Smooth muscle cell (in vitro differentiated cells): ENCODE measurements at regions not wholly inside any gene's neighbourhood (a gene's known extent, or its start where the extent isn't known, plus 50 kb on each side); places are given as distances from the start of the nearest gene placed in this dataset.

Experiments used
- DNase-seq: peaks from one replicate; lab custom pipeline; 2025; ENCODE audit not compliant: unreplicated experiment; lab: John Stamatoyannopoulos, UW
- H2AFZ ChIP-seq: fragments of 200-600 bp; sonication (generic); 2 replicates; pipeline ENCODE4 v1.6.0; 2016; ENCODE audit warnings: antibody characterized with exemption, low read depth, mild to moderate bottlenecking
- H3F3A ChIP-seq: fragments of 200-600 bp; sonication (generic); 2 replicates; pipeline ENCODE4 v1.6.0; 2017; ENCODE audit warnings: antibody characterized with exemption, low read depth
- H3K27ac ChIP-seq: fragments of 200-600 bp; sonication (generic); 2 replicates; pipeline ENCODE4 v1.5.1; 2016; ENCODE audit warnings: low read depth, mild to moderate bottlenecking
- H3K27me3 ChIP-seq: fragments of 200-600 bp; sonication (generic); 2 replicates; pipeline ENCODE4 v1.6.1; 2016; ENCODE audit warnings: low read depth, mild to moderate bottlenecking
- H3K36me3 ChIP-seq: fragments of 200-600 bp; sonication (generic); 2 replicates; pipeline ENCODE4 v1.5.1; 2016; ENCODE audit warnings: low read depth
- H3K4me1 ChIP-seq: fragments of 200-600 bp; sonication (generic); 2 replicates; pipeline ENCODE4 v1.5.1; 2016; ENCODE audit warnings: low read depth
- H3K4me2 ChIP-seq: fragments of 200-600 bp; sonication (generic); 2 replicates; pipeline ENCODE4 v1.6.0; 2016; ENCODE audit warnings: mild to moderate bottlenecking
- H3K4me3 ChIP-seq: fragments of 200-600 bp; sonication (generic); 2 replicates; pipeline ENCODE4 v1.5.1; 2016; ENCODE audit warnings: mild to moderate bottlenecking
- H3K79me2 ChIP-seq: fragments of 200-600 bp; sonication (generic); 2 replicates; pipeline ENCODE4 v1.6.0; 2016; ENCODE audit warnings: low read depth, mild to moderate bottlenecking
- H3K9ac ChIP-seq: fragments of 200-600 bp; sonication (generic); 2 replicates; pipeline ENCODE4 v1.6.0; 2016; ENCODE audit warnings: low read depth
- H3K9me3 ChIP-seq: fragments of 200-600 bp; sonication (generic); replicated peaks from 2 replicates; pipeline ENCODE4 v1.5.1; 2016; ENCODE audit warnings: low read depth
- H4K20me1 ChIP-seq: fragments of 200-600 bp; sonication (generic); 2 replicates; pipeline ENCODE4 v1.6.0; 2016; ENCODE audit warnings: low read depth
- WGBS: methylation state at CpG from one replicate; pipeline ENCODE4 v1.1.7; 2016; ENCODE audit warnings: low lambda C conversion rate; 5-methylcytosine and 5-hydroxymethylcytosine counted together
- TF ChIP-seq, protein P1 (sequence below): fragments of 200-600 bp; sonication (generic); IDR thresholded peaks from 2 replicates; pipeline ENCODE4 v1.5.1; 2017; ENCODE audit warnings: borderline replicate concordance, mild to moderate bottlenecking, antibody characterized with exemption; ENCODE audit not compliant: insufficient read depth, poor library complexity, severe bottlenecking

GRCh38 chr1:5140136-5140535 lies 485.7 kb downstream of the AJAP1 start:
- no peaks in the 10 kb centered on the region for H3K79me2 ChIP-seq
- H2AFZ ChIP-seq = no peak overlapping the region
- H3K27ac ChIP-seq = no peak overlapping the region
- H3K4me2 ChIP-seq = no peak overlapping the region
- no peaks in the 10 kb centered on the region for H3K9me3 ChIP-seq
- no peak overlapping the region for H3K4me3 ChIP-seq
- H3K4me1 ChIP-seq = no peaks in the 10 kb centered on the region
- H3F3A ChIP-seq = no peaks in the 10 kb centered on the region
- no peak for DNase-seq
- TF ChIP-seq, protein P1, sequence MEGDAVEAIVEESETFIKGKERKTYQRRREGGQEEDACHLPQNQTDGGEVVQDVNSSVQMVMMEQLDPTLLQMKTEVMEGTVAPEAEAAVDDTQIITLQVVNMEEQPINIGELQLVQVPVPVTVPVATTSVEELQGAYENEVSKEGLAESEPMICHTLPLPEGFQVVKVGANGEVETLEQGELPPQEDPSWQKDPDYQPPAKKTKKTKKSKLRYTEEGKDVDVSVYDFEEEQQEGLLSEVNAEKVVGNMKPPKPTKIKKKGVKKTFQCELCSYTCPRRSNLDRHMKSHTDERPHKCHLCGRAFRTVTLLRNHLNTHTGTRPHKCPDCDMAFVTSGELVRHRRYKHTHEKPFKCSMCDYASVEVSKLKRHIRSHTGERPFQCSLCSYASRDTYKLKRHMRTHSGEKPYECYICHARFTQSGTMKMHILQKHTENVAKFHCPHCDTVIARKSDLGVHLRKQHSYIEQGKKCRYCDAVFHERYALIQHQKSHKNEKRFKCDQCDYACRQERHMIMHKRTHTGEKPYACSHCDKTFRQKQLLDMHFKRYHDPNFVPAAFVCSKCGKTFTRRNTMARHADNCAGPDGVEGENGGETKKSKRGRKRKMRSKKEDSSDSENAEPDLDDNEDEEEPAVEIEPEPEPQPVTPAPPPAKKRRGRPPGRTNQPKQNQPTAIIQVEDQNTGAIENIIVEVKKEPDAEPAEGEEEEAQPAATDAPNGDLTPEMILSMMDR = no peak
- 86% methylated on average over 5 of the region's 5 CpGs for WGBS
- no peaks in the 10 kb centered on the region for H4K20me1 ChIP-seq
- no peak overlapping the region for H3K9ac ChIP-seq
- no peaks in the 10 kb centered on the region for H3K36me3 ChIP-seq
- H3K27me3 ChIP-seq = peaks cover 4% of the 10 kb centered on the region

- Histone ChIP-seq H3K4me2 (no peak overlapping the region), H3K27ac (no peak overlapping the region), H4K20me1 (no peaks in the 10 kb centered on the region), H3K27me3 (peaks cover 2% of the 10 kb centered on the region), H3K4me1 (no peaks in the 10 kb centered on the region), H3F3A (no peaks in the 10 kb centered on the region), H3K9ac (no peak overlapping the region), H3K9me3 (no peaks in the 10 kb centered on the region), H3K4me3 (no peak overlapping the region), H2AFZ (no peak overlapping the region), H3K36me3 (no peaks in the 10 kb centered on the region), H3K79me2 (no peaks in the 10 kb centered on the region)
- TF ChIP-seq, protein P1 = no peak
- WGBS = 72% methylated on average over 1 of the region's 1 CpG
- DNase-seq = no peak
Observed at GRCh38 chr1:5129746-5130355, 475.4 kb downstream of the AJAP1 start.

- Histone ChIP-seq H3K27ac (no peak overlapping the region), H3K4me1 (no peaks in the 10 kb centered on the region), H3K4me2 (no peak overlapping the region), H3K4me3 (no peak overlapping the region), H3K9me3 (no peaks in the 10 kb centered on the region), H3K79me2 (no peaks in the 10 kb centered on the region), H3K27me3 (no peaks in the 10 kb centered on the region), H2AFZ (no peak overlapping the region), H3K9ac (no peak overlapping the region), H4K20me1 (no peaks in the 10 kb centered on the region), H3K36me3 (no peaks in the 10 kb centered on the region), H3F3A (no peaks in the 10 kb centered on the region)
- WGBS = 79% methylated on average over 7 of the region's 7 CpGs
- no peak for DNase-seq
- TF ChIP-seq, protein P1 = no peak
Observed at GRCh38 chr1:5125208-5125607, 470.8 kb downstream of the AJAP1 start.

DNA sequence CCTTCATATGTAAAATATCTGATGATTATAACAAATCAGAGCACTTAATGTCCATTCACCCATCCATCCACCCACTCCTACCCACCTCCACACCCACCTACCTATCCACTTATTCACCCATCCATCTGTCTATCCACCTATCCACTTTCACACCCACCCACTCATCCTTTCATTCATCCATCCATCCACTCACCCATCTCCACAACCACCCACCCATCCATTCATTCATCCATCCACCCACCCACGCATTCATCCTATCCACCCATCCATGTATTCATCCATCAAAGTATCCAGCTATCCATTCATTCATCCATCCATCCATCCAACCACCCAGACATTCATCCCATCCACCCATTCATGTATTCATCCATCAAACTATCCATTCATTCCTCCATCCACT lies 466.1 kb downstream of the AJAP1 start:
- Histone ChIP-seq H3K79me2 (no peaks in the 10 kb centered on the region), H3K36me3 (no peaks in the 10 kb centered on the region), H3F3A (no peaks in the 10 kb centered on the region), H3K27me3 (no peaks in the 10 kb centered on the region), H3K4me3 (no peak overlapping the region), H3K27ac (no peak overlapping the region), H3K4me1 (no peaks in the 10 kb centered on the region), H4K20me1 (no peaks in the 10 kb centered on the region), H2AFZ (no peak overlapping the region), H3K4me2 (no peak overlapping the region), H3K9ac (no peak overlapping the region), H3K9me3 (no peaks in the 10 kb centered on the region)
- 88% methylated on average over 1 of the region's 1 CpG for WGBS
- TF ChIP-seq, protein P1 = no peak
- DNase-seq = no peak
